ENCODE measurements at regions not wholly inside any gene's neighbourhood (a gene's known extent, or its start where the extent isn't known, plus 50 kb on each side); places are given as distances from the start of the nearest gene placed in this dataset.

GRCh38 chr13:85313761-85314503 is 485.3 kb downstream of the SLITRK6 start (continued):
- no peak for TF ChIP-seq ZBTB11 (CRISPR knock-in tag; IDR thresholded peaks at IDR 0.05)
- no peak for TF ChIP-seq PBX3 (IDR thresholded peaks at IDR 0.05; ENCODE audit: insufficient replicate concordance, low read depth, low read length)
- TF ChIP-seq MTA3 (IDR thresholded peaks at IDR 0.05; ENCODE audit: borderline replicate concordance, low read length): no peak
- TF ChIP-seq ZNF274 (IDR thresholded peaks at IDR 0.05; ENCODE audit: insufficient read depth, insufficient read length): no peak

GRCh38 chr13:85312071-85312470 is 487.1 kb downstream of the SLITRK6 start:
- Histone ChIP-seq H3K79me2 (ENCODE audit: control insufficient read depth, insufficient read depth, low read length) (no peaks in the 10 kb centered on the region), H3K27me3 (replicated peaks in 1 of 2; ENCODE audit: control insufficient read depth in 2 of 2, insufficient read depth in 2 of 2, low read length in 1 of 2) (no peaks in the 10 kb centered on the region), H4K20me1 (ENCODE audit: control insufficient read depth, insufficient read depth) (no peaks in the 10 kb centered on the region), H3K4me2 (ENCODE audit: control insufficient read depth, insufficient read depth) (no peak overlapping the region), H3K27ac (ENCODE audit: control insufficient read depth, insufficient read depth) (no peak overlapping the region), H2AFZ (ENCODE audit: control insufficient read depth, low read depth, low read length) (no peak overlapping the region), H3K9ac (ENCODE audit: control insufficient read depth, insufficient read depth, low read length) (no peak overlapping the region), H3K36me3 (ENCODE audit: control insufficient read depth in 2 of 2, insufficient read depth in 2 of 2, low read length in 1 of 2) (no peaks in the 10 kb centered on the region), H3K4me1 (ENCODE audit: control insufficient read depth, insufficient read depth, low read length) (no peaks in the 10 kb centered on the region), H3K4me3 (no peak overlapping the region), H3K9me3 (replicated peaks; ENCODE audit: control insufficient read depth, insufficient read depth, low read length) (no peaks in the 10 kb centered on the region)
- ChIA-PET POLR2A (no interaction called here), SMC1A (ENCODE audit: uncharacterized antibody, unreplicated experiment) (no interaction called here), CTCF (no interaction called here), RAD21 (ENCODE audit: unreplicated experiment) (no interaction called here)
- ATAC-seq: no peak
- intact Hi-C loops (cut with micrococcal nuclease; ENCODE audit: unreplicated experiment) (no loop called here), in situ Hi-C loops (cut with MboI) (no loop called here)
- no TSS peak for BruUV-seq (replicated peaks)
- DNase-seq (ENCODE audit: low read depth, low spot score): no peak
- no peak for FAIRE-seq
- 1% methylated on average over 4 of the region's 4 CpGs for WGBS (ENCODE audit: insufficient coverage, insufficient replicate concordance, low lambda C conversion rate, missing lambda C conversion rate)
- TF ChIP-seq MTA3 (IDR thresholded peaks at IDR 0.05; ENCODE audit: borderline replicate concordance, low read length): no peak
- TF ChIP-seq BHLHE40 (IDR thresholded peaks at IDR 0.05; ENCODE audit: borderline replicate concordance in 1 of 2, low read depth in 2 of 2, low read length in 1 of 2): no peak
- no peak for TF ChIP-seq MEF2B (IDR thresholded peaks at IDR 0.05; ENCODE audit: partially characterized antibody, poor library complexity, severe bottlenecking)
- no peak for TF ChIP-seq ASH2L (IDR thresholded peaks at IDR 0.05; ENCODE audit: borderline replicate concordance, low read depth)
- TF ChIP-seq ZSCAN29 (IDR thresholded peaks at IDR 0.05): no peak
- TF ChIP-seq E4F1 (IDR thresholded peaks at IDR 0.05; ENCODE audit: borderline replicate concordance, partially characterized antibody): no peak
- no peak for TF ChIP-seq ZBED1 (IDR thresholded peaks at IDR 0.05; ENCODE audit: borderline replicate concordance)
- no peak for TF ChIP-seq ATF2 (IDR thresholded peaks at IDR 0.05; ENCODE audit: low read length)
- no peak for TF ChIP-seq BRCA1 (IDR thresholded peaks at IDR 0.05; ENCODE audit: low read depth, low read length)
- TF ChIP-seq RFX5 (IDR thresholded peaks at IDR 0.05; ENCODE audit: low read depth, low read length): no peak
- no peak for TF ChIP-seq SREBF2 (IDR thresholded peaks at IDR 0.05; ENCODE audit: low read length)
- no peak for TF ChIP-seq LARP7 (IDR thresholded peaks at IDR 0.05)
